Body of pancreas (tissue), 4 donors: ENCODE measurements at regions not wholly inside any gene's neighbourhood (a gene's known extent, or its start where the extent isn't known, plus 50 kb on each side); places are given as distances from the start of the nearest gene placed in this dataset.
"Not testable (repeated sequence)": the region's sequence is repeated elsewhere in the genome, so short reads cannot be mapped to it uniquely, and the experiment has no call there.

ENCODE experiments used
- ATAC-seq: fragments of 150-250 bp; one replicate; pipeline ENCODE4 v1.9.1; 2016
- DNase-seq, 4 donors: peaks; one replicate each; pipeline ENCODE4 v3.0.0-alpha.2; 2019
- H3K27ac ChIP-seq, 4 donors: fragments of 200-600 bp; sonication (generic); 1 replicate in 3 of 4; 2 replicates in 1 of 4; pipeline versions ENCODE4 v1.5.1 to v1.6.1; 2016 to 2019; ENCODE audit warnings: mild to moderate bottlenecking in 1 of 4, mixed read lengths in 1 of 4, moderate library complexity in 1 of 4
- H3K27me3 ChIP-seq, 2 donors: fragments of 200-600 bp; sonication (generic); one replicate each; pipeline ENCODE4 v1.6.0; 2016; ENCODE audit warnings: mild to moderate bottlenecking in 1 of 2
- H3K36me3 ChIP-seq, 2 donors: fragments of 200-600 bp; sonication (generic); replicated peaks in 1 of 2; 2 replicates each; pipeline ENCODE4 v1.5.1; 2016; ENCODE audit warnings: low read depth in 2 of 2; ENCODE audit not compliant: insufficient read depth in 1 of 2
- H3K4me1 ChIP-seq: fragments of 200-600 bp; sonication (generic); one replicate; pipeline ENCODE4 v1.6.0; 2016
- H3K4me3 ChIP-seq, 2 donors: fragments of 200-600 bp; sonication (generic); 1 replicate in 1 of 2; 2 replicates in 1 of 2; pipeline ENCODE4 v1.5.1; 2016 to 2019
- H3K9me3 ChIP-seq, 3 donors: fragments of 200-600 bp; sonication (generic); 1 replicate in 2 of 3; 2 replicates in 1 of 3; pipeline ENCODE4 v1.5.1; 2016
- POLR2A ChIP-seq, 3 donors: fragments of 450-650 bp; IDR thresholded peaks; one replicate each; pipeline ENCODE4 v1.6.1; 2016; ENCODE audit warnings: antibody characterized with exemption in 3 of 3, mild to moderate bottlenecking in 2 of 3
- WGBS, 2 donors: methylation state at CpG; one replicate each; pipeline ENCODE4 v1.1.5; 2017; 5-methylcytosine and 5-hydroxymethylcytosine counted together
- intact Hi-C: fragments of 100-400 bp; cut with DNase I; formaldehyde crosslinking; loops from one replicate; pipeline ENCODE4 v1.15.1; 2023
- TF ChIP-seq, protein P1 (sequence below), 7 experiments: fragments of 450-650 bp in 4 of 7; fragments of 200-600 bp in 3 of 7; sonication (generic) in 3 of 7; IDR thresholded peaks; one replicate each; pipeline ENCODE4 v1.5.1; 2016 to 2019; ENCODE audit warnings: antibody characterized with exemption in 7 of 7

- no peaks in the 10 kb centered on the region for H3K36me3 ChIP-seq
- 67 to 74% methylated on average over 5 of the region's 5 CpGs for WGBS, 2 donors
- H3K9me3 ChIP-seq = no peaks in the 10 kb centered on the region
- intact Hi-C loops = no loop called here
- DNase-seq (no peak), ATAC-seq (no peak)
- H3K27me3 ChIP-seq = no peaks in the 10 kb centered on the region
- peaks cover 16% of the 10 kb centered on the region for H3K4me1 ChIP-seq
- H3K4me3 ChIP-seq = no peak overlapping the region
- TF ChIP-seq, protein P1, sequence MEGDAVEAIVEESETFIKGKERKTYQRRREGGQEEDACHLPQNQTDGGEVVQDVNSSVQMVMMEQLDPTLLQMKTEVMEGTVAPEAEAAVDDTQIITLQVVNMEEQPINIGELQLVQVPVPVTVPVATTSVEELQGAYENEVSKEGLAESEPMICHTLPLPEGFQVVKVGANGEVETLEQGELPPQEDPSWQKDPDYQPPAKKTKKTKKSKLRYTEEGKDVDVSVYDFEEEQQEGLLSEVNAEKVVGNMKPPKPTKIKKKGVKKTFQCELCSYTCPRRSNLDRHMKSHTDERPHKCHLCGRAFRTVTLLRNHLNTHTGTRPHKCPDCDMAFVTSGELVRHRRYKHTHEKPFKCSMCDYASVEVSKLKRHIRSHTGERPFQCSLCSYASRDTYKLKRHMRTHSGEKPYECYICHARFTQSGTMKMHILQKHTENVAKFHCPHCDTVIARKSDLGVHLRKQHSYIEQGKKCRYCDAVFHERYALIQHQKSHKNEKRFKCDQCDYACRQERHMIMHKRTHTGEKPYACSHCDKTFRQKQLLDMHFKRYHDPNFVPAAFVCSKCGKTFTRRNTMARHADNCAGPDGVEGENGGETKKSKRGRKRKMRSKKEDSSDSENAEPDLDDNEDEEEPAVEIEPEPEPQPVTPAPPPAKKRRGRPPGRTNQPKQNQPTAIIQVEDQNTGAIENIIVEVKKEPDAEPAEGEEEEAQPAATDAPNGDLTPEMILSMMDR (IDR thresholded peaks at IDR 0.05) = no peak
- TF ChIP-seq POLR2A (IDR thresholded peaks at IDR 0.05) = no peak
- no peak overlapping the region for H3K27ac ChIP-seq
These were observed 273.6 kb downstream of the CYRIA start for GRCh38 chr2:16391986-16392385.

DNA sequence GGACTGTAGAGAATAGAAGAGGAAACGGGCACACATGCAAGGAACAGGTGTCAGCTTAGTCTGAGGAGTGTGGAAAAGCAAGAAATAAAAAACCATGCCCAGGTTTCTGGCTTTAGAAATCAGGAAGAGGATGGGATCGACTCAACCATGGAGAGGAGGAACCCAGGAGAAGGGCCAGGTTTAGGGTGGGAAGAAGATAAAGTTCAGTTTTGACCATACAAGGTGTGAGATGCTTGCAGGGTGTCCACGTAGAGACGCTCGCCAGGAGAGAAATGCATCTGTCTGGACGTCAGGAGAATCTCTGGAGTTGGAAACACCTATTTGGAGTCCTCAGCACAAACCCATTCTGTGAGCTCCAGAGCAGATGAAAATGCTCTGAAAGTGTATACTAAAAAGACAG is 275.1 kb downstream of the CYRIA start:
- H3K9me3 ChIP-seq = no peaks in the 10 kb centered on the region
- no peak for DNase-seq
- no peaks in the 10 kb centered on the region for H3K27me3 ChIP-seq
- no peaks in the 10 kb centered on the region for H3K36me3 ChIP-seq
- intact Hi-C loops = no loop called here
- 70 to 75% methylated on average over 6 of the region's 6 CpGs for WGBS, 2 donors
- no peak for ATAC-seq
- H3K4me3 ChIP-seq = no peak overlapping the region
- no peak overlapping the region for H3K27ac ChIP-seq
- peaks cover 16% of the 10 kb centered on the region for H3K4me1 ChIP-seq
- no peak for TF ChIP-seq POLR2A (IDR thresholded peaks at IDR 0.05)
- TF ChIP-seq, protein P1 (IDR thresholded peaks at IDR 0.05) = no peak

DNA sequence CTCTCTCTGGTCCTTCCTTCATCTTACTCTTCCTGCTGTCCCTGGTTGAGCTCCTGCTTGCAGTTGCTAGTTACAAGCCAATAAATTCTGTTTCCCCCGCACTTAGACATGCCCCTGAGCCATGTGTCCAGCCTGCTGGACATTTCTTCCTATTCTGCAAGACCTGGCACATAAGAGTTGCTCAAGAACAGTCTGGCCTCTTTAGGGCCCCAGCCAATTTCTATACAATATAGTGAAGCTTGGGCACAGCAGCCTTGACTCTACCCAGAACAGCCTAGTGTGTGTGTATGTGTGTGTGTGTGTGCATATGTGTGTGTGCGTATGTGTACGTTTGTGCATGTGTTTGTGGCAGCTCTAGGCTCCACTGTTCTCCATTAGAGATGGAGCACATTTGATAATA is 276.0 kb downstream of the CYRIA start:
- no peak for DNase-seq
- Histone ChIP-seq H3K9me3 (no peaks in the 10 kb centered on the region), H3K4me1 (peaks cover 16% of the 10 kb centered on the region), H3K36me3 (no peaks in the 10 kb centered on the region), H3K4me3 (no peak overlapping the region), H3K27ac (no peak overlapping the region), H3K27me3 (no peaks in the 10 kb centered on the region)
- no peak for TF ChIP-seq POLR2A (IDR thresholded peaks at IDR 0.05)
- TF ChIP-seq, protein P1 (IDR thresholded peaks at IDR 0.05) = no peak
- 83 to 88% methylated on average over 3 of the region's 3 CpGs for WGBS, 2 donors
- intact Hi-C loops = no loop called here
- no peak for ATAC-seq

DNA sequence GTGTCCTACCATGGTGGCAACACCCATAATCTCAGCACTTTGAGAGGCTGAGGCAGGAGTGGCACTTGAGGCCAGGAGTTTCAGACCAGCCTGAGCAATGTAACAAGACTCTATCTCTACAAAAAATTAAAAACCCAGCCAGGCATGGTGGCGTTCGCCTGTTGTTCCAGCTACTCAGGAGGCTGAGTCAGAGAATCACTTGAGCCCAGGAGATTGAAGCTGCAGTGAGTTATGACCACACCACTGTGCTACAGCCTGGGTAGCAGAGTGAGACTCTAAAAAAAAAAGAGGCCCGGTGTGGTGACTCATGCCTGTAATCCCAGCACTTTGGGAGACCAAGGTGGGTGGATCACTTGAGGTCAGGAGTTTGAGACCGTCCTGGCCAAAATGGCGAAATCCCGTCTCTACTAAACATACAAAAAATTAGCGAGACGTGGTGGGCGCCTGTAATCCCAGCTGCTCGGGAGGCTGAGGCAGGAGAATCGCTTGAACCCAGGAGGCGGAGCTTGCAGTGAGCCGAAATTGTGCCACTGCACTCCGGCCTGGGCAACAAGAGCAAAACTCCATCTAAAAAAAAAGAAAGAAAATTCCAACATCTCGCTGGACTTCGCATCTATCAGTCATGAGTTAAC is 277.3 kb downstream of the CYRIA start:
- WGBS, 2 donors = 89 to 92% methylated on average over 16 of the region's 16 CpGs
- ATAC-seq, H3K36me3 ChIP-seq, DNase-seq, H3K27ac ChIP-seq, H3K9me3 ChIP-seq, H3K27me3 ChIP-seq, H3K4me3 ChIP-seq, intact Hi-C loops: not testable (repeated sequence)
- H3K4me1 ChIP-seq = peaks cover 10% of the 10 kb centered on the region

GRCh38 chr2:16387461-16387984 is 278.1 kb downstream of the CYRIA start:
- no peaks in the 10 kb centered on the region for H3K27me3 ChIP-seq
- H3K27ac ChIP-seq = no peak overlapping the region
- DNase-seq (no peak), ATAC-seq (no peak)
- intact Hi-C loops = no loop called here
- H3K4me3 ChIP-seq = no peak overlapping the region
- H3K9me3 ChIP-seq = no peaks in the 10 kb centered on the region
- peaks cover 2% of the 10 kb centered on the region for H3K4me1 ChIP-seq
- 86 to 88% methylated on average over 8 of the region's 8 CpGs for WGBS, 2 donors
- no peaks in the 10 kb centered on the region for H3K36me3 ChIP-seq
- TF ChIP-seq, protein P1 (IDR thresholded peaks at IDR 0.05) = no peak
- TF ChIP-seq POLR2A (IDR thresholded peaks at IDR 0.05) = no peak
